ENCODE measurements at regions not wholly inside any gene's neighbourhood (a gene's known extent, or its start where the extent isn't known, plus 50 kb on each side); places are given as distances from the start of the nearest gene placed in this dataset.

DNA sequence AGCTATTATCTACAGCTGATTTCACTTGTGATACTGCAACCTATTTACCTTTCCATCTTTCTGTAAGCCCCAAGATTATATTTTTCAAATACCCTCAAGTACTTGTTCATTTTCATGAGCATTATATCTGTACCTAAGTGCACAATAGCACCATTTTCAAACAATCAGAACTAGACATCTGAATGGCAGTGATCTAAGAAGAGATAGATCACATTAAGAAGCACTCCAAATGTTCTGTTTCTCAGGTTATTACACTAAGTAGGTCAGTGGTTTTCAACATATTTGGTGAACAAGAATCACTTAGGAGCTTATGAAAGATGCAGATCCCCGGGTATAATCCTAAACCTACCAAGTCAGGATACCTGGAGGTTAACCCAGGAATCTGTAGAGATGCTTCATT, 872.7 kb downstream of the DCDC2C start:
- no peak for DNase-seq (ENCODE audit: low read depth, low spot score)

DNA sequence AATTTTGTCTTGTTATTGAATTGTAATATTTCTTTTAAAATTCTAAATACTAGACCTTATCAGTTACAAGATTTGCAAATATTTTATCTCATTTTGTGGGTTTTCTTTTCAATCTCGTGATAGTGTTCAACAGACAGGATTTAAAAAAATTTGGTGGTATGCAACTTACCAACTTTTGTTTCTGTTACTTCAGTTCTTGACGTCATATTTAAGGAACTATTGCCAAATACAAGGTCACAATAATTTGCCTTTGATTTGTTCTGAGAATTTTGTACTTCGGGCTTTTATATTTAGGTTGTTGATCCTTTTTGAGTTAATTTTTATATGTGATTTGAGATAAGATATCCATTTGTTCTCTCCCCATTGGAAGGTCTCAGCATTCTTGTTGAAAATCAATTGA, 876.6 kb downstream of the DCDC2C start:
- DNase-seq (ENCODE audit: low read depth, low spot score), result no peak

DNA sequence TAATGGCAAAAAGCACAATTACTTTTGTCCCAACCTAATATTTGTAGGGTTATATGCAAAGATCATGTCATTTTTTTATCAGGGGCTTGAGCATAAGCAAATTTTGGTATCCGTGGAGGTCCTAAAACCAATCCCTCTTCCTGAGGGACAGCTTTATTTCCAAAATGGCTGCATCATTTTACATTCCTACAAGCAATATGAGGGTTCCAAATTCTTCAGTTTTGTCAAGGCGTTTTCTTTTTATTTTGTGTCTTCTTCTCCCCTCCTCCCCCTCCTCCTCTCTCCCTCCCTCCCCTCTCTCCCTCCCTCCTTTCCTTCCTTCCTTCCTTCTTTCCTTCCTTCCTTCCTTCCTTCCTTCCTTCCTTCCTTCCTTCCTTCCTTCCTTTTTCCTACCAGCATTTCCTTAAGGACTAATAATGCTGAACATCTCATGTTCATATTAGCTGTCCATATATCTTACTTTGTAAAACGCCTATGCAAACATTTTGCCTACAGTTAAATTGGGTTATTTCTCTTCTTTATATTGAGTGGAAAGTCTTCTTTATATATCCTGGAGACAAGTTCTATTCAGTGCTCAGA, 881.8 kb downstream of the DCDC2C start:
- DNase-seq (ENCODE audit: low read depth, low spot score), result no peak

DNA sequence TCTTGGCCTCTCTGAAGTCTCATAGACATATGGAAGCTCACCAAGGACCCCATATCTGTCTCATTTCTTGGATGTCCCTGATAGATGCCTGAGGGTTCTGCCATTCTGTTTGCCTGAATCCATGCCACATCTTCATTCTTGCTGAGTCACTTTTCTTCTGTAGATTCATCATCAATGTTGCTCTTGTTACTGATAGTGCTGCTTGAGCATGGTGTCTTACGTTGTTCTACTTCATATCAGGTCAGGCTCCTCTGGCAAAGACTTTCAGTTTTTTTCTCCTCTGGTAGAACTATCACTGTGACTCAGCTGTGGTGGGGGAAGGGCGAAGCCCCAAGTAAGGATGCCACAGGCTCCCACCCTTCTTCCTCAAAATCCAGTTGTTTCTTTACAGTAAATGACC, 885.2 kb downstream of the DCDC2C start:
- no peak for DNase-seq (ENCODE audit: low read depth, low spot score)

DNA sequence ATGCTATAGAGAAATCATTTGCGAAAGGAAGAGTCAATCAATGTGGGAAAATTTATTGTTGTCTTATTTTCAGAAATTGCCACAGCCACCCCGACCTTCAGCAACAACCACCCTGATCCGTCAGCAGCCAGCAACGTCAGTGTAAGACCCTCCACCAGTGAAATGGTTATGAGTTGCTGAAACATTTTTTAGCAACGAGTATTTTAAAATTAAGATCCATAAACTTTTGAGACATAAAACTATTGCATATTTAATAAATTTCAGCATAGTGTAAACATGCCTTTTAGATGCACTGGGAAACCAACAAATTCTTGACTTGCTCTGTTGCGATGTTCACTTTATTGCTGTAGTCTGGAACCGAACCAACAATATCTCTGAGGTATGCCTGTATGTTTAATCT, 887.9 kb downstream of the DCDC2C start:
- DNase-seq (ENCODE audit: low read depth, low spot score), result no peak

DNA sequence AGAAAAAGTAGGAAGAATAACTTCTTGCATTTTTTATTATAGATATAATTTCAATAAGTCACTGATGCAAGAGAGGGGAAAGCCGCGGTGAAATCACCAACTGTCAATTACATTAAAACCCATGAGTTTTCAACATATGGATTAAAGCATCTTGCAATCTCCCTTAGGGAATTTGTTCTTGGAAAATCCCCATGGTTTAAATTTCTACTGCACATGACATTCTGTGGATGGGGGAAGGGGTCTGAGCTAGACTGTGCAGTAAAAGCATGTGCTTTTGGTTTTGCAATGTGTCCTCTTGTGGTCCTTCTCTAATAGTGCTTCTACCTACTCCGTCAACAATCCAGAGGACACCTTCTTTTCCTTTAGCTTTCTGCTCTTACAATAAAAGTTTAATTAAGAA, 894.0 kb downstream of the DCDC2C start:
- DNase-seq (ENCODE audit: low read depth, low spot score), result no peak

DNA sequence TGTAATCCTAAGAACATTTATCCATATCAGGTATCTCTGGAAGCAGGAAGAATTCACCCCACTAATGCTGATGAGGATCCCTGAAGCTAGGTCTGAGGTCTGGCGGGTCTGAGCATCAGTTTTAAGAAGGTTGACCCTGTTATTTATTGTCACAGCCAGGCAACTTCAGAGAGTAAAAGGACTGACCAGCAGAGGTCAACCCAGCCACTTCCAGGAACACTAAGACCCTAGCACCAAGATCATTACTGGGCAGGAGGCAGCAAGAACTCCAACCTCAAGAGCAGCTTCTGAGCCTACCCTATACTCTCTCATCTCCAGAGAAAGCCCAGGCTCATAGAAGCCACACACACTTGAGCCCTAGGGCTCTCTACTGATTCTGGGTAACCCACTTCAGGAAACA, 901.4 kb downstream of the DCDC2C start:
- DNase-seq (ENCODE audit: low read depth, low spot score), result no peak

DNA sequence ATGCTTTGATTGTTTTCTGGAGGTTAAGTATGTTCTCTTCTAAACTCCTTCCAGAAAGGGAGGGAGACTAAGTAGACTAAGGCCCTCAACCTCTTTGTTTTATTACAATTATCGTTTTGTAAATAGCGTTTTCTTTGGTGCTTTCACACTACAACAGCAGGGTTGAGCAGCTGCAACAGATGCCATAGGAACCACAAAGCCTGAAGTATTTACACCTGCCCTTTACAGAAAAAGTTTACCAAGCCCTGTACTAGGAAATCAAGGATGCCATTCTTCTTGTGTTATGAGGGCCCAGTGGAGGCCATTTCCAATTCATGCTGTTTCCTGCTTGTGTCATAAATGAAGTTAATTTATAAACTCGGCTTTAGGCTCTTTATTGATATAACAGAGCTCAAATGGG, 914.8 kb downstream of the DCDC2C start:
- no peak for DNase-seq (ENCODE audit: low read depth, low spot score)

DNA sequence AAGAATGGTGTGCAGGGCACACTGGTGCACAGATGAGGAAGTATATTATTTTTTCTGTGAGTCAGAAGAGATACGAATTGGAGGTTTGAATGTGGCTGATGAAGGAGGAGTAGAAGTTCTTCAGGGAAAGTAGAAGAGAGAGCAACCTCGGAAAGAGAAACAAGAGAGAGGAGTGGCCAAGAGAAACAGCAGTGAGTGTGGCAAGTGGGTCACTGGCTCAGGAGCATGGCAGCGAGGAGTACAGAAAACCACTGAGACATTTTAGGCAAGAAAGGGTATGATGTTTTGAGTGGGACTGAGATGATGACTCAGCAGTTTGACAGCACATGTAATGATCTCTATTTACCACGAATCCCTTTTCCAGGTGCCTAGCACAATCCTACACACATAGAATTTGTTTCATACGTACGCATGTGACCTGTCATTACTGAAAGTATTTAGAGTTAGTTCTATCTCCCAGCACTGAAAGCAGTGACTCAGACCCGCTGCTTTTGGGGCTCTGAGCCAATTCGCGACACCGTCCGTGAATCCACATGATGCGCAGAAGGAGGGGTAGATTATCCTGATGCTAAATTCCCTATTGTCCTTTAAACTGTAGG, 915.4 kb downstream of the DCDC2C start:
- DNase-seq (ENCODE audit: low read depth, low spot score), result no peak

DNA sequence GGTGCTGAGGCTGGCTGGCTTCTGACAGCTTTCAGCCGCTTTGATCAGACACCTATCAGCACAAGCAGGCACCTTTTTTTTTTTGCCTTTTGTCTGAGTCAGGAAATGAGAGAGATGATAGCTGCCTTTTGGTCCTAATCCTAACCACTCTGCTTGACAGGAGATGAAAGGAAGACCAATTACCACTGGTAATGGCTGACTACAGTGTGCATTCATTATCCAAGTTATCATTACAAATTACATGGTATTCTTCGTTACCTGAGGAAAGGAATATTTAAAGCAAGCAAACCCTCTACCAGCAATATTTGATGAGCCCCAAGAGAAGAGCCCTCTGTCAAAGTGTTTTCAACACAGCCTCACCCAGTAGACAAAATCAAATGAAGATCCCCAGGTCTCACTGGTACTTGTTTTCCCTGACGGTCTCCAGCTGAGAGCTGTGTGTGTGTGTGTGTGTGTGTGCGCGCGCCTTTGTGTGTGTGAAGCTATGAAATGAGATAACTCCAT, 925.7 kb downstream of the DCDC2C start:
- no peak for DNase-seq (ENCODE audit: low read depth, low spot score)

DNA sequence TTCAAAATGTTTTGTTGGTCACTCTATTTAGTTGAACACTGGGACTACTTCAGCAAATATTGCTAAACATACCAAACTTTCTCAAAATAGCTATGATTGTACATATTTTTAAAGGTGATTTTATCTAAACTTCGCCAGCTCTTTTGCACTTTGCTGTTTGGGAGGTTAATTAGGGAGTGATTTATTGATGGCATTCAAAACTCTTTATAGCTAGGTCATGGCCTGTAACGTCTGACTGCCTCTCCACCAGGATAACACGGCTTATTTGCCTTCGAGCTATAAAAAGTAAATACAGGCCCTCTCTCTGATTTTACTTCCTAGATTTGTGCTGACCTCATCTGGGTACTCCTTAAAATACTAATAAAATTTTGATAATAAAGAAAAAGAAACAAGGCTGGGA, 931.9 kb downstream of the DCDC2C start:
- no peak for DNase-seq (ENCODE audit: low read depth, low spot score)

DNA sequence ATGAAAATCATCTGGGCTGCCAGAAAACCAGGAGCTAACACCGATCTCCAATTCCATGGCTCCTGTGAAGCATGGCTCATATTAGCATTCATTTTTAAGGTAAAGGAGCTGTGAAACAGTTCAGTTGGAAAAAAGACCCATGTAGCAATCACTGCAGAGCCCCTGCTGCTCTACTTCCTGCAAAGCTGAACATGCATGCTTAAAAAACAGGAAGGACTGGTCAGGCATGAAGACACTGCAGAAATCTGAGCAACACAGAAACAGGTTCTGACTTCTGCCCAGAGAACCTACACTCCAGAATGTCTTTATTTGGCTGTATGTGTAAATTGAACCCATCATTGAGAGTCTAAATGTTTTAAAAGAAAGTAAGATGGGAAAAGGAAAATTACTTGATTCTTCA, 950.6 kb downstream of the DCDC2C start:
- DNase-seq (ENCODE audit: low read depth, low spot score), result no peak

DNA sequence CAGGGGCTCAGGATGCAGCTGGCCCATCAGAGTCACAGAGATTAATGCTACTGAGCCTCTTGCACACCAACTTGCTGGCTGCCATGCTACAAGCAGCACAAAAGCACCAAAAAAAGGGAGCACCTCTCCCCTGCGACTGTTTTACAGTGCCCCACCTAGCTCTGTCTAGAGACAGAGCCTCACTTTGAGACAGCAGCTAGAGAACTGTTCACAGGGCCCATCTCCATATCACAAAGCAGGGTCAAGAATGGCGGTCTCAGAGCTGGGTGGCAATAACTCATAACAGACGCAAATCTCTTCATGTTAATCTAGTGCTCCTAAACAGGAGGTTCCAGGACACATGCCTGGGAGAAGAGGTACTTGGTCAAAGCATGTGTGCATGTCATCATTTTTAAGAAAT, 953.0 kb downstream of the DCDC2C start:
- DNase-seq (ENCODE audit: low read depth, low spot score), result no peak

DNA sequence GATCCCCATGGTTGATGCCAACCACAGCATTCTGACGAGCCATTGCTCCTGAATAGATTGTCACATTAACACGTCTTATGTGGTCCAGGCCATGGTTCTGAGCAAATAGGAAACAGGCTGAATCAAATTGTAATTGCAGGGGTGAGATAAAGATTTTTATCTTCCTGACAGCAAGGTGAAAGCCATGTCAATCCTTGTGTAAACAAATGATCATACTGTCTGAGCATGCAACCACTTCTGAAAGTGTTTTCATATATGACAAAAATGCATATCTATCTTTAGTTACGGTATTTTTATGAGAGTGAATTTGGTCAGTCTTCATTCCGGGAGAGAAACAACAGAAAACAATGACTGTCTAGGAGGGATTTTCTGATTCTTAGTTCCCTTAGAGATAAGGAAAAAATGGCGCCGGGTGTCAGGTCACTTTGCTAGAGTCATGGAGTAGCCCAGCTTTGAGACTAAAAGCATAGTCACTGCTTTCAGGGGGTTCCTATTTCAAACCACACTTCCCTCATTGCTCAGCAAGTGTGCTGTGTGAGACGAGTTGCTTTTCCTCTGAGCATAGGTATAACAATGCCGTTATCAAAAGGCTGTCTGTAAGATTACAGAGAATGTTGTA, 958.9 kb downstream of the DCDC2C start:
- peak; percentile 21 for DNase-seq (ENCODE audit: low read depth, low spot score)

DNA sequence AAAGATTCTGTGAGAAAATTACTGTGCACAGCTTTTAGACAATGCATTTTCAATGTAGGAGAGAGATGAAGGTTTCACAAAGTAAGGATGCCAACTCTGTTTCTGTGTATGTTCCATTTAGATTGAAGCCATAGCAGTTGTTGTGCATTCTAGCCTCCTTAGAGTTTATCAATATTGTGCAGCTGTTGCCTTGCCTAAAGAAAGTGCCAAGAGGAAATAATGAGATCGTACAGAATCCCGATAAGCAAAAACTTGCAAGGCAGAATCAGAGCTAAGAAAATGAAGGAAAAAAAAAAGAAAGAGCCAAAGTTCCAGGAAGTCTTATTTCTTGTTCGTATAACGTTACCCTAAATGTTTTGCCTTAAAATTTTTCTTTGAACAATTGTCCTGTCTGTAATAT, 965.0 kb downstream of the DCDC2C start:
- DNase-seq (ENCODE audit: low read depth, low spot score), result no peak

DNA sequence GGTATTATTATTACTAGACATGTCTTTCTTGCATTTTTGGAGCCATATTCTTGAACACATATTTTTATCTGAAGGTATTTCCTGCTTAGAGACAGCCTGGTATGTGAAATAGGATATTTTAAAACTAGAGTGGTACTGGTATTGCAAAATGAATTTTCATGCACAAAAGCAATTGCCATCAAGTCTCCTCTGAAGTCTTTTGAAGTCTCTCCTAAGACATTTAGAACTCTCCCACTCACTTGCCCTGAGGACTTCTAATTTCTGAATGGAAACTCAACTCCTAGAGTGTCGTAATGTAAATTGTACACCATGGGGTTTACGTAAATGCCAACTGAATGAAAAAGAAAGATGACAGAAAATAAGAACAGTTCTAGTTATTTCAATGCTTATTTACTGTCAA, 967.0 kb downstream of the DCDC2C start:
- no peak for DNase-seq (ENCODE audit: low read depth, low spot score)

DNA sequence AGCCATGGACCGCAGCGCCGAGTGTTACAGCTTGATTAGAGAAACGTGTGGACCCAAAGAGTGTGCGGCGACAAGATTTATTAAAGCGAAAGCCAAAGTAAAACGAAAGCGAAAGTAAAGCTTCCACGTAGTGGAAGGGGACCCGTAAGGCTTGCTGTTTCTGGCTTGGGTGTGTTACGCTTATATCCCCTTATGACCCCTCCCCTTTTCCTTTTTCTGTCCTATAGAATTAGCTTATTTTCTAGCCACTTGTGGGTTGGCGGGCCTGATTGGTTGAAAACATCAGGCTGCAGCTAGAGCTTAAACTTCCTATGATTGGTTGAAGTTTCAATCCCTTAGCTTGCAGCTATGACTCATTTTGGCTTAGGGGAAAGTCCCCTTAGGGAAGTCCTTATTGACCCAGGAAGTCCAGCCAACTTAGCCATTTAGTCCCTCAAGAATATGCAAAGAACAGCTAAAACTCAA, 969.7 kb downstream of the DCDC2C start:
- no peak for DNase-seq (ENCODE audit: low read depth, low spot score)

DNA sequence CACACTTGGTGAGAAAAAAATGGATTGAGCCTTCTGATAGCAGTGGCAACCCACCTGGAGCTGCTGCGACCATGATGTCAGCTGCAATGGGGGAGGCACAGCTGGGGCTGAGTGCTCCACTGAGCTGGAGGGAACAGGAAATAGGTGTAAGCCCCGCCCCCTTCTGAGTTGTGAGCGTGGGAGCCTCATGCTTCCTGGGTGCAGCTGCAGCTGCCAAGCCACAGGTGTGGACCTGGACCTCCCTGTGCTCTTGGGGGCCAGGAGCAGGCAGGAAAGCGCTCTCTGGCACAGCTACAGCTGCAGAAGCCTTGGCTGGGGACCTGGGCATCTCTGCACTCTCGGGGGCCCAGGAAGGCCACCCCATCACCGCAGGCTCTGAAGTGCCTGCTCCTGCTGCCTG, 970.6 kb downstream of the DCDC2C start:
- no peak for DNase-seq (ENCODE audit: low read depth, low spot score)

DNA sequence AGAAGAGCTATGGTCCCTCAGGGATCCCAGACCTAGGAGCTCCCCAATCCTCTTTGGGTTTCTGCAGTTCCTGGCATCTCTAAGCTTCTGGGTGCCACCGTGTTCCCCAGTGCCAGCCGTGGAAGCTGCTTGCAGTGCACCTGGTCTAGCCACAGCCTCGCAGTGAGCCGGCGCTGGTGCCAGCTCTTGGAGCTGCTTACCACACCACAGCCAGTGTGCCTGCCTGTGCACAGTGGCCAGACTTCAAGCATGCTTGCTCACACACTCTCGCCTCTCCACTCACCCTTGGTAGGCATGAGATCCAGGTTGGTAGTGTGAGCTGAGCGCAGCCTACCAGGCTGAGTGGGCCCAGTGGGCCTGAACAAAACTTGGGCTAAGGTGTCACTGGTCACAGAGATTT, 971.9 kb downstream of the DCDC2C start:
- DNase-seq (ENCODE audit: low read depth, low spot score), result no peak

DNA sequence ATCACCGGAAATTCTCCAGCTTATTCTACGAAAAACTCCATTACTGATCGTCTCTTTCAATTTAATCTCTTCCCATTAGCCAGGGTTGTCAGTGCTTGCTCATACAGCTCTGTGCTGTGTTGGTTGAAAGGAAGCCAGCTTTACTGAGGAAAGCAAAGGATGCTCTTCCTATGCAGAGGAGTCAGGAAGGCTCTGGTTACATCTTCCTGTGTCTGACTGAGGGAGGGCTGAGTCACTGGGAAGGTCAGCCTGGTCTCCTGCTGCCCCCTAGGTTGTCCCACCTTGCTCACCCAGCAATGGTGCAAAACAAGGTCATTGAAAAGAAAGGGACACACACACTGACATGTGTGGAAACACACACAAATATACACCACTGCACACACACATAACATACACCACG, 975.6 kb downstream of the DCDC2C start:
- DNase-seq (ENCODE audit: low read depth, low spot score), result no peak

DNA sequence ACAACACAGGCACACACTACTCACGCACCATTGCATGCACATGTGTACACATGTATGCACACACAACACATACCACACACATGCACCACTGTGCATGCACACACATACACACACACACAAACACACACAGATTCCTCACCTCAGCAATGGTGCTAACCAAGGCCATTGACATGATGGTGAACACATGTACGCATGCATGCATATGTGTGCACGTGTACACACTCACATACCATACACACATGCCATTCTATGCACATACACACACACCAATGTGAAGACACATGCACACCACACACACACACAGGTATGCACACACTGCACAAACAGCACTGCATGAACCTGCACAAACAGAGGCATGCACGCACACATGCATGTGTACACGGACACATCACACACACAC, 976.0 kb downstream of the DCDC2C start:
- DNase-seq (ENCODE audit: low read depth, low spot score), result no peak

DNA sequence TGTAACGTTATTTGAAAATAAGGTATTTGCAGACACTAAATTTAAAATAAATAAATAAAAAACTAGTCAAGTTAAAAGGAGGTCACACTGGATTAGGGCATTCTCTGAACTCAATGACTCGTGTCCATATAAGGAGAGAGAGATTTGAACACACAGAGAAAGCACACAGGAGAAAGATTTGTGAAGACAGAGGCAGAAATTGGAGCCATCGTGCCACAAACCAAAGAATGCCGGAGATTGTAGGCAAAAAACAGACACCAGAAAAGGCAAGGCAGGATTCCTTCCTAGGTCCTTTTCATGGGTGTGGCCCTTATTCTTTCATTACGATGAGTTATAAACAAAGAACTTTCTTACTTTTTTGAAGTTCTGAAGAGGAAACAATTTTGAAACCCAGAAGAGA, 981.5 kb downstream of the DCDC2C start:
- DNase-seq (ENCODE audit: low read depth, low spot score), result no peak

DNA sequence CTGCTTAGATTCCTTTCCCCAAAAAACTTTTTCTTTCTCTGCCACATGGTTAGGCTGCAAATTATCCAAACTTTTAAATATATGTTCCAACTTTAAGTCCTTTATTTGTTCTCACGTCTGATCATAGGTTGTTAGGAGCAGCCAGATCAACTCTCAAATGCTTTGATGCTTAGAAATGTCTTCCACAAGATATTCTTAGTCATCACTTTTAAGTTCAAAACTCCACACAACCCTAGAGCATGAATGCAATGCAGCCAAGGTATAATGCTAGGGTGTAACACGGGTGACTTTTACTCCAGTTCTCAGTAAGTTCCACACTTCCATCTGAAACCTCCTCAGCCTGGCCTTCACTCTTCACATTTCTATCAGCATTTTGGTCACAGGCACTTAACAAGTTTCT, 987.5 kb downstream of the DCDC2C start:
- DNase-seq (ENCODE audit: low read depth, low spot score), result no peak
